ENCODE measurements at regions not wholly inside any gene's neighbourhood (a gene's known extent, or its start where the extent isn't known, plus 50 kb on each side); places are given as distances from the start of the nearest gene placed in this dataset.

- no peak for TF ChIP-seq CTCF (IDR thresholded peaks at IDR 0.05; ENCODE audit: low read depth, low read length)
- in situ Hi-C loops (cut with HindIII; ENCODE audit: low sequenced_read_pairs): no loop called here
Observed at GRCh38 chr18:43485545-43485963, 208.3 kb upstream of the SYT4 start.

GRCh38 chr18:43486462-43486861, 209.2 kb upstream of the SYT4 start:
- DNase-seq (ENCODE audit: low read depth, low spot score): no peak
- no peak for TF ChIP-seq CTCF (IDR thresholded peaks at IDR 0.05; ENCODE audit: low read depth, low read length)
- no peak overlapping the region for H3K4me3 ChIP-seq (ENCODE audit: low read depth, low read length)
- in situ Hi-C loops (cut with HindIII; ENCODE audit: low sequenced_read_pairs): no loop called here

More at GRCh38 chr18:43485545-43485963, 208.3 kb upstream of the SYT4 start:
- DNase-seq (ENCODE audit: low read depth, low spot score): no peak
- no peak overlapping the region for H3K4me3 ChIP-seq (ENCODE audit: low read depth, low read length)

GRCh38 chr18:43501099-43501498, 223.8 kb upstream of the SYT4 start:
- no peak overlapping the region for H3K4me3 ChIP-seq (ENCODE audit: low read depth, low read length)
- in situ Hi-C loops (cut with HindIII; ENCODE audit: low sequenced_read_pairs): no loop called here
- DNase-seq (ENCODE audit: low read depth, low spot score): no peak
- TF ChIP-seq CTCF (IDR thresholded peaks at IDR 0.05; ENCODE audit: low read depth, low read length): no peak

- DNase-seq (ENCODE audit: low read depth, low spot score): no peak
- TF ChIP-seq CTCF (IDR thresholded peaks at IDR 0.05; ENCODE audit: low read depth, low read length): no peak
- in situ Hi-C loops (cut with HindIII; ENCODE audit: low sequenced_read_pairs): no loop called here
- no peak overlapping the region for H3K4me3 ChIP-seq (ENCODE audit: low read depth, low read length)
Observed at GRCh38 chr18:43506935-43507334, 229.6 kb upstream of the SYT4 start.

- TF ChIP-seq CTCF (IDR thresholded peaks at IDR 0.05; ENCODE audit: low read depth, low read length): no peak
- no peak for DNase-seq (ENCODE audit: low read depth, low spot score)
- in situ Hi-C loops (cut with HindIII; ENCODE audit: low sequenced_read_pairs): no loop called here
- H3K4me3 ChIP-seq (ENCODE audit: low read depth, low read length): no peak overlapping the region
Observed at GRCh38 chr18:43507842-43508481, 230.7 kb upstream of the SYT4 start.

- no peak for TF ChIP-seq CTCF (IDR thresholded peaks at IDR 0.05; ENCODE audit: low read depth, low read length)
- no peak overlapping the region for H3K4me3 ChIP-seq (ENCODE audit: low read depth, low read length)
- in situ Hi-C loops (cut with HindIII; ENCODE audit: low sequenced_read_pairs): no loop called here
- no peak for DNase-seq (ENCODE audit: low read depth, low spot score)
Observed at GRCh38 chr18:43514747-43515146, 237.5 kb upstream of the SYT4 start.

All from astrocyte of the spinal cord (primary cell).